ENCODE measurements at regions not wholly inside any gene's neighbourhood (a gene's known extent, or its start where the extent isn't known, plus 50 kb on each side); places are given as distances from the start of the nearest gene placed in this dataset.

DNA sequence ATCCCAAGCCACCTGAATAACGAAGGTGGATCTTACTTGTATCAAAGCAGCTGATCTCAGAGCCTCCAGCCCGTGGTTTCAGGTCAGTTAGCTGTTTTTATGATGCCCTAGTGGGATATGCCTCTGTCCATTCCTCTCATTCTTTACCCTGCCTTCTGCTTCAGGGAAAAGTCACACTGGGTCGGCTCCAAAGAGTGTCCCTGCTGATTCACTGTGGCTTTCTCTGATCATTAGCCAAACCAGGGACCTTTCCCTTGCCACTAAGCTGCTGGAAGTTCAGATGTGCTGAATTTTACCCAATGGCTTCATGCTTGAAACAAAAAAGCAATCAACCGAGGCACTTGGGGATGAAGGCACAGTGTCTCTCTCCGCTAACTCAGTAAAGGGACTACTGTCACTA, 170.2 kb upstream of the SALL1 start:
- Mint-ChIP-seq H3K27ac (no peak overlapping the region), H3K36me3 (no peaks in the 10 kb centered on the region)

DNA sequence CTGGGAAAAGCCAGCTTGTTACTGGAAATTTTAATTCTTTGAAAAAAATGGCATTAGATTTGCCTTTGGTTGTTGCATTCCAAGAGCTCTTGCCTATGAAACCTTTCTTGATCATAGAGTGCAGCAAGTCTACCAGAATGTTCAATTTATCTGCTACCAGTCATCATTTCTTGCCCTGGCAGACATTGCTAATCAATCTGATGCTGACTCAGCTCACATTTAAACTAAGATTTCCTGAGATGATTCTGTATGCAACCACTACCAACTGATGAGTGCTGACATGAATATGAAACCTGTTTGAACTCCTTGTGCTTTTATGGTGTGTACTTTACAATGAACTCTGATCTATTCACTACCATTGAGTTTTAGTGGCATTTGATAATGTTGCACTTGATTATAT, 166.5 kb upstream of the SALL1 start:
- Mint-ChIP-seq H3K36me3 (no peaks in the 10 kb centered on the region), H3K9me3 (peaks cover 4 to 14% of the 10 kb centered on the region in 2 donors), H3K27ac (no peak overlapping the region)
- no peak for ATAC-seq
- DNase-seq (ENCODE audit: low spot score in 2 of 2), result no peak

More for the DNA sequence above, 170.2 kb upstream of the SALL1 start:
- peaks cover 0 to 9% of the 10 kb centered on the region in 2 donors for H3K9me3 Mint-ChIP-seq
- ATAC-seq (no peak), DNase-seq (ENCODE audit: low spot score in 2 of 2) (no peak)

DNA sequence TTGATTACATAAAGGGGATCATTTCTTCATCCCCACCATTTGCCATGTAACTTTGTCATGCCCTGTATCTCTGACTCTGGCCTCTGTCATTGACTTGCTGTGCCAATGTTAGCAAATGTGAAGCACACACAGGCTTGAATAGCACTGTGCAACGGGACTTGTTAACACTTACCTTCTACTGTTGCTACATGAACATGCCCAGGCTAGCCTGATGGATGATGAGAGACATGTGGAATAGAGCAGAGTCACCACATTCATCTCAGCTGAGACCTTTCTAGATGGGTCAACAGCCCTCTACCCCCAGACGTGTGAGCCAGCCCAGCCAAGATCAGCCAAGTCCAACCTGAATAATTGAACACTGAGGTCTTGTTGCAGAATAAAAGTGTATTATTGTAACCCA, 162.1 kb upstream of the SALL1 start:
- Mint-ChIP-seq H3K27ac (no peak overlapping the region), H3K36me3 (no peaks in the 10 kb centered on the region), H3K9me3 (peaks cover 4 to 9% of the 10 kb centered on the region in 2 donors)
- no peak for ATAC-seq
- no peak for DNase-seq (ENCODE audit: low spot score in 2 of 2)

DNA sequence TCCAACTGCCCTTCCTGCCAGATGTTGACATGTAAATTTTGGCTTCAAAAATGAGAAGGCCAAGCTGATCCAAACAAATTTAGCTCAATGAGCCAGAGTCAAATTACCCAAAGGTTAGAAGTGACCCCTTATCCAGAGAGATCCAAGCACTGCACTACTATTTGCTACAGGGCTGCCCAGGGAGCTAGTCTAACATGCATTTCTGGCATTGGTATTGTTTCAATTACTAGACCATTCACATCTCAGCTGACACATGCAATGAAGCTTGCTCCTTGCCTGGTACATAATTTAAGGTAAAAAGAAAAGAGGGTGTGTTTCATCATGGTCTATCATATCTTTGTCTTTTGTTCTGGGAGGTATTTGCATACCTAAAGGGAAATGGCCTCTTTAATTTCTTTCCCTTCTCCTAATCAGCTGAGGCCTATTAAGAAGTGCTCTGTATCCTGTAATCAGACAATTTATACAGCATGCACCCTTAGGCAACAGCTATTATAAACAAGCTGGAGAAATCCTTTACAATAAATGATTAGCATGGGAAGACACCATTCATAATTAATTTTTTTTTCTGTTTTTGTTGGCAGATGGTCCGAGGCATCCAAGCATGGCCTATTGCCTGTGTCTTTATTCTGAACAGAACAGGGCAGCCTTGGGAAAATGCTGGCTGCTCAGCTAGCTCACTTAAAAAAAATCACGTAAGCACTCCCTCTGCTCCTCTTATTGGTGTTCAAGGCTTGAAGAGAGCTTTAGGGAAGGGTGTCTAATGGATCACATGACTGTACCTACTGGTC, 161.5 kb upstream of the SALL1 start:
- ATAC-seq (no peak), DNase-seq (ENCODE audit: low spot score in 2 of 2) (no peak)
- Mint-ChIP-seq H3K36me3 (no peaks in the 10 kb centered on the region), H3K27ac (no peak overlapping the region), H3K9me3 (peaks cover 4 to 9% of the 10 kb centered on the region in 2 donors)

DNA sequence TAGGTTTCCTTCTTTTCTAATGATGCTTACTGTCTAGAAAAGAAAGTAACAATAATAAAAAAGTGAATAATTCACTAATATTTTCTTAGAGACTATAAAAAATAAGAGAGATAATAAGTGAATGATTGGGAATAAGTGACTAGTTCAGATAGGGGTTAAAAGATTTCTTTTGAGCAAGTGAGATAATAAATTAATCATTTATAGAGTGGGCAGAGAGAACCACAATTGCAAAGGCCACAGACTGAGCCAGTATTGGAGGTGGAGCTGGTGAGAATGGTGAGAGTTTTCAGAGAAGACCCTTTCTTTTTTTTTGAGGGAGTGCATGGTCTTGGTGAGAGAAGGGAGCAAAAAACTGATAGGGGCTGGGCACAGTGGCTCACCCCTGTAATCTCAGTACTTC, 159.1 kb upstream of the SALL1 start:
- Mint-ChIP-seq H3K9me3 (peaks cover 4 to 16% of the 10 kb centered on the region in 2 donors), H3K36me3 (no peaks in the 10 kb centered on the region), H3K27ac (no peak overlapping the region)
- no peak for DNase-seq (ENCODE audit: low spot score in 2 of 2)
- ATAC-seq, result no peak

DNA sequence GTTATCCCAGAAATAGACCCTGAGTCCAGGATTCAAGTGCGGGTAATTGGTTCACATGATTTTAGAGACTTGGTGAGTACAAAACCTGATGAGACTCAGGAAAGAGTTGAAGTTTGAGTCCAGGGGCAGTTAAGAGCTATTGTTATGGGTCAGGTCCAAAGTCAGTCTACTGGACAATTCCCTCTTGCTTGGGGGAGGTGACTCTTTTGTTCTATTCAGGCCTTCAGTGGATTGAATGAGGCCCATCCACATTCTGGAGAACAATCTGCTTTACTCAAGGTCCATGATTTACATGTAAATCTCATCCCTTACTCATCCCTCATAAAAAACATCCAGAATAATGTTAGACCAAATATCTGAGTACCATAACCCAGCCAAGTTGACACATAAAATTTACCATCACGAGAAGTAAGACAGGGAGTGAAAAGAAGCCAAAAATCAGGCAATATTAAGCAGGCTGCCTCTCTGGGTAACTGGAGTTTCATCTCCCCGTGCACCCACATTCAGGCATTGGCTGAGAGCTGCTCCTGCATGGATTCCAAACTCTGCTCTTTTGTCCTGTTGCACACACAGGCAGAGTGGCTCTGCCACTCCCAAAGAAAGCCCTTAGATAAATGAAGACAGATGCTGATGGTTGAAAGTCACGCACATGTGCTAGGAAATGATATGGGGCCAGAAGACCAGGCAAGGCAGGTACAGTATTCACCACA, 156.0 kb upstream of the SALL1 start:
- peaks cover 0 to 8% of the 10 kb centered on the region in 2 donors for H3K9me3 Mint-ChIP-seq
- no peak overlapping the region for H3K27ac Mint-ChIP-seq
- no peaks in the 10 kb centered on the region for H3K36me3 Mint-ChIP-seq
- no peak for ATAC-seq
- no peak for DNase-seq (ENCODE audit: low spot score in 2 of 2)

DNA sequence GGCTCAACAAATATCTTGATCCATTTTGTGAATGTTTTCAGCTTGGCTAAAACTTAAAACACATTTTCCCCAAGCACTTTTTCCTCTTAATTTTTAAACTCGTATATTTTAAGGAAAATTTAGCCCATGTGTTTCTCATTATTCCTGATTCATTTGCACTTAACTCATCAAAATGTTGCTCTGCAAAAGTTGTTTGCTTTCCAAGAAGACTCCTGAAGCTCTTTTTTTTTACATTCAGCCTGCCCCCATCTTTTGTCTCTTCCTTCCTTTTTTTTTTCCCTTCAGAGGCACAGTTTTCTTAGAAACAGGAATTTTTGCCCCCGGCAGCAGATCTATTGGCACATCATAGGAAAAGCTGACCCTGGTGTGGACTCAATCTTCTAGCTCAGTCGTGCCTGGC, 155.0 kb upstream of the SALL1 start:
- ATAC-seq (no peak), DNase-seq (ENCODE audit: low spot score in 2 of 2) (no peak)
- Mint-ChIP-seq H3K27ac (no peak overlapping the region), H3K9me3 (peaks cover 0 to 7% of the 10 kb centered on the region in 2 donors), H3K36me3 (no peaks in the 10 kb centered on the region)

DNA sequence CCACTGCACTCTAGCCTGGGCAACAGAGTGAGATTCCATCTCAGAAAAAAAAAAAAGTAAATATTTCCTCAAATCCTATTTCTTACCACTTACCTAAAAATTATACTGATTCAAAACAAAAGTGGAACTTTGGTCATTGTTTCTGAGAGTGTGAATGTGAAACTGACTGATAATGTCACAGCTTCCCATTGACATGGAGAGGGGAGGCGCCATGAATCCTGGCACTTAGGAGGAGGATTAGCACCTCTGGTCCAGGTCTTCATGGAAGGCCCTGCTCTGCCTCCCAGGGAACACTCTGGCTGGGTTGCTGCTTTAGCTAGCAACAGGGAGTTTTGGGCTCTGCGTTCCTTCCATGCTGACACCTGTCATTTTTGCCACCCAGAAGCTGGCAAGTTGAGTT, 154.3 kb upstream of the SALL1 start:
- H3K36me3 Mint-ChIP-seq, result no peaks in the 10 kb centered on the region
- H3K9me3 Mint-ChIP-seq, result peaks cover 0 to 7% of the 10 kb centered on the region in 2 donors
- DNase-seq (ENCODE audit: low spot score in 2 of 2), result no peak
- no peak overlapping the region for H3K27ac Mint-ChIP-seq
- ATAC-seq, result no peak

DNA sequence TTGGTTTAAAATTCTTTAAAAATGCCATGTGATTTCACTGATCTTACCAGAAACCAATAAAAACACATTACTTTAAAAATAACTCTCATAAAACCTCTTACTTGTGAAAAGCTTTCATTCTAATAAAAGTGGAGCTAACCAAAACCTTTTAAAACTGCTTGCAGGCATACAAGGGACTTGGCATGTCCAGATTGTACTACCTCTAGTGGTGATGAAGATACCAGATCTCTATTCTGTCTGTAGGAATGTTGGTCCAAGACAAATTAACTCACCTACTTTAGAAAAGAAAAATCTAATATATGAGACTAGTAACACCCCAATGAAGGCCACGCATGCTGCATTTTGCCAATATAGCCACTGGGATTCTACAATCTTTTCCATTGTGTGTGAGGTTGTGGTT, 151.0 kb upstream of the SALL1 start:
- DNase-seq (ENCODE audit: low spot score in 2 of 2), result no peak
- H3K36me3 Mint-ChIP-seq, result no peaks in the 10 kb centered on the region
- peaks cover 3 to 21% of the 10 kb centered on the region in 2 donors for H3K9me3 Mint-ChIP-seq
- ATAC-seq, result no peak
- no peak overlapping the region for H3K27ac Mint-ChIP-seq

DNA sequence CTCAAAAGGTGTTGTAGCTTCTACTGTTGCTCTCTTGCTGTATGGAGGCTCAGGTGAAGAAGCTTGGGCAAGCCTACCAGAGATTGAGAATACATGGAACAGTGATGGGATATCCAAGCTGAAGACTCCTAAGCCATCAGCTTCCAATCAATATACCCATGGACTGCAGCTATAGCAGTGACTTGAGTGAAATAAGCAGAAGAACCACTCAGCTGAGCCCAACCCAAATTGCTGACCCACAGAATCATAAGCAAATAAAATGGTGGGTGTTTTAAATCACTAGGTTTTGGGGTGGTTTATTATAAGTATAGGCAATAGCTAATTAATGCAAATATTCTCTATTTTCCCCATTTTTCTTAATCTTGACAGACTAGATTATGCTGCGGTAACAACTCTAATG, 147.7 kb upstream of the SALL1 start:
- DNase-seq (ENCODE audit: low spot score in 2 of 2), result no peak
- Mint-ChIP-seq H3K36me3 (no peaks in the 10 kb centered on the region), H3K9me3 (peaks cover 3 to 18% of the 10 kb centered on the region in 2 donors), H3K27ac (no peak overlapping the region)
- no peak for ATAC-seq

DNA sequence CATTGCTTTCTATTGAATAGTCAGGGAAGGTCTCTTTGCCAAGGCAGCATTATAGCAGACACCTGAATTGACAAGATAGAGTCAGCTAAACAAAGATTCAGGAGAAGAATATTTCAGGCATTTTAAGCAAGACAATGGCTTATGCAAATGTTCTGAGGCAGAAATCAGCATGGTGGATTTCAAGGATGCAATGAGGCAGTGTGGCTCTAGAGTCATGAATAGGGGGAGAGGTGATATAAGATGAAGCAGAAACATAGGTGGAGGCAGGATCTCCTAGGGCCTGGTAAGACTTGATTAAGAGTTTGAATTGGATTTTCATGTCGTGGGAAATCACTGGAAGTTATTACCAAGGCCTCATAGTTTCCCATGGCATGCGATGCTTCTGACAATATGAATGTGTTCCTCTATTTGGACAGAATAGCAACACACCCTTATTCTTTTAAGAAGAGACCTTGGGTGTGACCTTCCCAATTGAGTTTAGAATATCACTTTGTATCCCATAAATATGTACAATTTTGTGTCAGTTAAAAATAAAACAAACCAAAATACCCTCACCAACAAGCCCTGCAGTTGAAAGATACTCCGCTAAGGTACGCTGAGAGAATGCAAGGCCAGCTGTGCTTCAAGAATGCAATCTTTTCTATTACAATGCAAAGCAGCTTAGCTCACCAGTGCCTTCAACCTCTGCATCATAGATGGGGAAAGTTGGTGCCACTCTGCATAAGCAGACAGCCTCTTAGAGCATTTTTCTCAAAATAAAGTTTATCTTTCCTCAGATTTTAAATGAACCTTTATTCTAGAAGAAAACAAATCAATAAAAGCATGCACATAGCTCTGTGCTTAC, 139.6 kb upstream of the SALL1 start:
- ATAC-seq (no peak), DNase-seq (ENCODE audit: low spot score in 2 of 2) (no peak)
- Mint-ChIP-seq H3K9me3 (peaks cover 0 to 5% of the 10 kb centered on the region in 2 donors), H3K36me3 (no peaks in the 10 kb centered on the region), H3K27ac (no peak overlapping the region)

DNA sequence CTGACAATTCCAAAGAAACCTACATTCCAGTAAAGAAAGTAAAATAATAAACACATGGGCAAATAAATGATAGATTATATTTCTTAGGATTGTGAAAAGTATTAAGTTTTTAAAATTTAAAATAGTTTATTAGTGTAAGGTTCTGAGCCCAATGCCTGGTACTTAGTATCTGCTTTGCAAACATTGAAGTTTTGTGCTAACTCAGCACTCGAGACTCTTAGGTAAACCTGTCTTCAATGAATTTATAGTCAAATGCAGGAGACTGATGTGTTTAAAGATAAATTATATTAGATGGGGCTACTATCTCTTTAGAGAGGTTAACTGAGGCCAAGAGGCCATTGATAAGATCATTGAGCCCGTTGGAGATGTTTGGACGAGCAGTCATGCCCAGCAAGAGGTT, 138.3 kb upstream of the SALL1 start:
- ATAC-seq, result no peak

DNA sequence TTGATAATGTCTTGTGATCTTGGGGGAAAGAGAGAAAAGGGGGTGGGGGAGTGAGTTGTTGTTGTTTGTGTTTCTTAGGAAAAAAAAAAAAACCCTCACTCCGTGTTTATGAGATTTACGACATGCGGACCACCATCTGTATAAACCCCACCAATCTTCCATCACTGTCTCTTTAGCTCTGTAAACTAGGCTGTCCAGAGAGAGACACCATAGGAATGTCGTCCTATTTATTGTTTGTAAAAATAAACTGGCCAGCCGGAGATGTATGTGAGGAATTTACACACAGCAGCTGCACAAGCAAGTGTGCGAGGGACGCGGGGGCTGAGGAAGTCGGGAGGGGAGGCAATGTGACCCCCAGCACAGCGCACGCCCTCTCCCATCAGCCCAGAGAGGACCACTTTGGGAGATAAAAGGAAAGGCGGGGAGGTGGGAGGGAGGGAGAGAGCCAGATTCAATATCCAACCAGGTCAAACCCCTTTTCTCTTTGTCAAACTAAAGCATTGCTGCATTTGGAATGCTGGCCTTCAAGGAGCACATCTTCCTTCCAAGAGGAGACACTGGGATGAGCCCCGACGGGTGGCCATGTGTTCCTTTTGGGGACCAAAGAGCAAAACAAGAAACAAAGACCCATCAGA, 136.2 kb upstream of the SALL1 start:
- H3K36me3 Mint-ChIP-seq, result no peaks in the 10 kb centered on the region
- H3K9me3 Mint-ChIP-seq, result peaks cover 5 to 10% of the 10 kb centered on the region in 2 donors
- ATAC-seq, result no peak
- no peak overlapping the region for H3K27ac Mint-ChIP-seq
- no peak for DNase-seq (ENCODE audit: low spot score in 2 of 2)

More for the DNA sequence above, 138.3 kb upstream of the SALL1 start:
- Mint-ChIP-seq H3K36me3 (no peaks in the 10 kb centered on the region), H3K9me3 (peaks cover 0 to 6% of the 10 kb centered on the region in 2 donors), H3K27ac (no peak overlapping the region)
- no peak for DNase-seq (ENCODE audit: low spot score in 2 of 2)

DNA sequence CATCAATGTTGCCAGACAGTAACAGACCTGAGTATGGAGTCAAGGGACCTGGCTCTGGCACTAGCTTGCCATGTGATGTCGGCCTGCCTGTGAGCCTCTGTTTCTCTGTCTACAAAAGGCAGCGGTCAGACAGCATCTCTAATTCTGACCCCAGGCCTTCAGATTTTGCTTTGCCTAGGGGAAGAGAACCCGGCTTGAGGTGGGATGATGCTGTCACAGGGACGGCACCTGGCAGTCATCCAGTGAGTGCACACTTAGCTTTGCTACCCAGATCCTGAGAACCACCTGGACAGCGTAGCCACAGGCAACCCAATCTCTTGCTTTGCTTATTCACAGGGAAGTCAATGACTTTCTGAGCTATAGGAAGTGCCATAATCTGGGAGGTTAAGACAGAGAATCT, 135.2 kb upstream of the SALL1 start:
- H3K27ac Mint-ChIP-seq, result no peak overlapping the region
- peaks cover 5 to 10% of the 10 kb centered on the region in 2 donors for H3K9me3 Mint-ChIP-seq
- no peaks in the 10 kb centered on the region for H3K36me3 Mint-ChIP-seq

DNA sequence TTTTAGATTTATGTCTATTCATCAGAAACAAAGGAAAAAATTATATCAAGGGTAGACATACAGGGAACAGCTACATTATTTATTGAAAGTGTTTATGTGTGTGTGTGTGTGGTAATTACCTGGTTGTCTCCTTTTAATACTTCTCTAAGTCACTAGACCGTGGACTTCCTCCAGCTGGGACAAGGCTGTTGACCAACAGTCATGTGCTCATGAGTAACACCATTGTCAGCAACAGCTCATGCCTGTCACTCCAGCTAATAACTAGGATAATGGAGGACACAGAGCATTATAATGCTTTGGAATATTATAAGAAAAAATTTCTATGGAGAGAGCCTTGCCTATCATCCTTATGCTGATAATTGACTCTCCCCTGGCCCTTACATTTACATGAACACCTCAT, 125.3 kb upstream of the SALL1 start:
- ATAC-seq (no peak), DNase-seq (ENCODE audit: low spot score in 2 of 2) (no peak)
- no peak overlapping the region for H3K27ac Mint-ChIP-seq
- no peaks in the 10 kb centered on the region for H3K36me3 Mint-ChIP-seq
- peaks cover 13 to 18% of the 10 kb centered on the region in 2 donors for H3K9me3 Mint-ChIP-seq

More for the DNA sequence above, 135.2 kb upstream of the SALL1 start:
- DNase-seq (ENCODE audit: low spot score in 2 of 2) (no peak), ATAC-seq (no peak)

DNA sequence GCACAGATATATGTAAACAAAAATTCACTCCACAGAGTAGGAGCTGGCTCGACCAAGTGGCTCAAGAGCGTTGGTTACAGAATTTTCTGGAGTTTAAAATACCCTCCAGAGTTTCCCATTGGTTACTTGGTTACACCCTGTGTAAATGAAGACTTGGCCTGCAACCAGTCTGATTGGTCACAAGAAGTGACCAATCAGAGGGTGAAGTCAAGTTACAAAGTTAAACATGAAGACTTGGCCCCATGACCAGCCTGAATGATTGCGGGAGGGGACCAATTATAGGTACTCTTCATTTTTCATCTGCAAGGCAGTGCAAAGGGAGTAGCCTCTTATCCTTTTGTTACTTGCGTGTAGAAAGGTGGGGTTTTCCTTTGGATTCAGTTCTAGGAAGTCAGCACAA, 121.3 kb upstream of the SALL1 start:
- no peak for DNase-seq (ENCODE audit: low spot score in 2 of 2)
- Mint-ChIP-seq H3K9me3 (peaks cover 13 to 16% of the 10 kb centered on the region in 2 donors), H3K27ac (no peak overlapping the region), H3K36me3 (no peaks in the 10 kb centered on the region)
- ATAC-seq, result no peak

All from activated naive CD4-positive, alpha-beta T cell treated with anti-CD3 and anti-CD28 coated beads, Interleukin-2, amount 50 U/mL, for 72 hours (primary cell).